HepG2 (cell line): ENCODE measurements at regions not wholly inside any gene's neighbourhood (a gene's known extent, or its start where the extent isn't known, plus 50 kb on each side); places are given as distances from the start of the nearest gene placed in this dataset.

Experiments
- ATAC-seq: fragments of 200-7000 bp; cut with Tn5 transposase; 3 replicates; pipeline ENCODE4 v1.9.1; 2020; ENCODE audit warnings: mild to moderate bottlenecking, moderate library complexity
- BruUV-seq: library from RNA; stranded (reverse); fragments of 400-500 nt; replicated peaks from 2 replicates; lab custom pipeline; 2021; lab: Mats Ljungman, UMichigan
- CTCF ChIA-PET: fragments of 300-600 bp; formaldehyde crosslinking; extraction: SDS; loops from one replicate; lab custom pipeline; 2021; ENCODE audit warnings: low total read pairs, inconsistent platforms, low intra/inter-chr PET ratio; lab: Yijun Ruan, JAX
- POLR2A ChIA-PET: fragments of 350-600 bp; sonication (Branson Sonifier 250); formaldehyde crosslinking; loops from one replicate; lab custom pipeline; 2020; ENCODE audit warnings: antibody characterized with exemption, inconsistent platforms; lab: Yijun Ruan, JAX
- DNase-seq: peaks from one replicate; pipeline ENCODE4 v3.0.0-alpha.2; 2015; ENCODE audit warnings: low spot score
- FAIRE-seq: peaks from 3 replicates; lab custom pipeline; 2011; peaks lifted over from hg19 to GRCh38; lab: Jason Lieb, UNC
- H2AFZ ChIP-seq: one replicate; pipeline ENCODE4 v1.6.1; 2011; ENCODE audit warnings: low read length, inconsistent platforms
- H3K27ac ChIP-seq: fragments of 300-600 bp; 3 replicates; pipeline ENCODE4 v1.8.0; 2011; ENCODE audit warnings: mixed run types, mild to moderate bottlenecking, mixed read lengths, low read length, inconsistent platforms; ENCODE audit not compliant: insufficient read depth; ENCODE audit errors: extremely low read length
- H3K27me3 ChIP-seq, 2 experiments: fragments of 200-600 bp in 1 of 2; 2 replicates in 1 of 2; 3 replicates in 1 of 2; pipeline versions ENCODE4 v1.6.0 to v1.8.0; 2011; ENCODE audit warnings: low read length in 2 of 2, mild to moderate bottlenecking in 2 of 2, moderate library complexity in 2 of 2, inconsistent platforms in 1 of 2; ENCODE audit not compliant: insufficient read depth in 2 of 2, control insufficient read depth in 1 of 2
- H3K36me3 ChIP-seq, 2 experiments: fragments of 200-600 bp in 1 of 2; replicated peaks in 1 of 2; 2 replicates in 1 of 2; 3 replicates in 1 of 2; pipeline versions ENCODE4 v1.5.1 to v1.8.0; 2011; ENCODE audit warnings: low read length in 2 of 2, inconsistent platforms in 1 of 2; ENCODE audit not compliant: insufficient read depth in 2 of 2, control insufficient read depth in 1 of 2
- H3K4me1 ChIP-seq: 2 replicates; pipeline ENCODE4 v1.5.1; 2012; ENCODE audit warnings: low read length, inconsistent platforms; ENCODE audit not compliant: insufficient read depth
- H3K4me2 ChIP-seq: 2 replicates; pipeline ENCODE4 v1.6.0; 2011; ENCODE audit warnings: low read depth, low read length, inconsistent platforms
- H3K4me3 ChIP-seq, 3 experiments: fragments of 200-600 bp in 1 of 3; sonication (generic), shearing (Covaris generic) in 1 of 3; replicated peaks in 1 of 3; 2 replicates each; pipeline ENCODE4 v1.5.1; 2011 to 2016; ENCODE audit warnings: low read length in 3 of 3, inconsistent platforms in 2 of 3, low read depth in 2 of 3, mild to moderate bottlenecking in 2 of 3, control low read depth in 1 of 3, mixed read lengths in 1 of 3; ENCODE audit not compliant: insufficient read depth in 1 of 3
- H3K79me2 ChIP-seq: one replicate; pipeline ENCODE4 v1.6.1; 2011; ENCODE audit warnings: low read length, inconsistent platforms; ENCODE audit not compliant: insufficient read depth
- H3K9ac ChIP-seq: 2 replicates; pipeline ENCODE4 v1.6.0; 2011; ENCODE audit warnings: mild to moderate bottlenecking, low read depth, low read length, inconsistent platforms; ENCODE audit not compliant: insufficient read depth
- H3K9me3 ChIP-seq: 2 replicates; pipeline ENCODE4 v1.5.1; 2012; ENCODE audit warnings: mild to moderate bottlenecking, low read length
- H4K20me1 ChIP-seq: 2 replicates; pipeline ENCODE4 v1.6.0; 2011; ENCODE audit warnings: inconsistent platforms, mild to moderate bottlenecking, low read length, moderate library complexity; ENCODE audit not compliant: insufficient read depth
- ATF7 ChIP-seq, 2 experiments: fragments of 450-650 bp in 1 of 2; sonication (generic) in 1 of 2; formaldehyde crosslinking in 1 of 2; IDR thresholded peaks; 2 replicates each; pipeline versions ENCODE4 v1.4.0 to v1.6.1; 2016 to 2020; ENCODE audit warnings: antibody characterized with exemption in 1 of 2, mild to moderate bottlenecking in 1 of 2, missing genetic modification reagents in 1 of 2
- ATM ChIP-seq: fragments of 450-650 bp; IDR thresholded peaks from 2 replicates; pipeline ENCODE4 v1.7.1; 2017; ENCODE audit warnings: mild to moderate bottlenecking, borderline replicate concordance
- CREBL2 ChIP-seq: sonication (generic); formaldehyde crosslinking; IDR thresholded peaks from 2 replicates; pipeline ENCODE4 v1.8.1; 2023; ENCODE audit warnings: missing genetic modification reagents, mild to moderate bottlenecking, borderline replicate concordance
- DMTF1 ChIP-seq: sonication (generic); formaldehyde crosslinking; IDR thresholded peaks from 2 replicates; pipeline ENCODE4 v1.4.0; 2020; ENCODE audit warnings: mild to moderate bottlenecking, missing genetic modification reagents
- HMGXB4 ChIP-seq, 2 experiments: sonication (generic) in 1 of 2; formaldehyde crosslinking in 1 of 2; IDR thresholded peaks; 2 replicates each; pipeline versions ENCODE4 v1.4.0 to v1.6.1; 2018 to 2020; ENCODE audit warnings: missing genetic modification reagents in 2 of 2, borderline replicate concordance in 1 of 2, low read depth in 1 of 2, mild to moderate bottlenecking in 1 of 2, missing biosample characterization in 1 of 2
- NR2F2 ChIP-seq: IDR thresholded peaks from 2 replicates; pipeline ENCODE4 v1.6.1; 2012; ENCODE audit warnings: low read depth, inconsistent platforms, borderline replicate concordance
- RFXANK ChIP-seq: IDR thresholded peaks from 2 replicates; pipeline ENCODE4 v1.6.1; 2016
- SRSF1 ChIP-seq: fragments of 200-400 bp; formaldehyde crosslinking; optimal IDR thresholded peaks from 2 replicates; pipeline ENCODE3; 2017; ENCODE audit warnings: mild to moderate bottlenecking, low read depth, low read length, moderate library complexity
- THAP8 ChIP-seq: sonication (generic); formaldehyde crosslinking; IDR thresholded peaks from 2 replicates; pipeline ENCODE4 v1.5.1; 2020; ENCODE audit warnings: missing genetic modification reagents, mild to moderate bottlenecking, borderline replicate concordance
- TRIM24 ChIP-seq: sonication (generic); formaldehyde crosslinking; IDR thresholded peaks from 2 replicates; pipeline ENCODE4 v1.8.0; 2022; ENCODE audit warnings: mild to moderate bottlenecking, missing genetic modification reagents
- ZBTB38 ChIP-seq: sonication (generic); formaldehyde crosslinking; IDR thresholded peaks from 2 replicates; pipeline ENCODE4 v1.5.1; 2020; ENCODE audit warnings: mild to moderate bottlenecking, missing genetic modification reagents
- WGBS: methylation state at CpG from one replicate; pipeline ENCODE4 v1.1.6; 2017; ENCODE audit warnings: low lambda C conversion rate; 5-methylcytosine and 5-hydroxymethylcytosine counted together
- in situ Hi-C: cut with HindIII; loops from 2 replicates; pipeline ENCODE4 v1.10.0; 2017; ENCODE audit warnings: low pct_unique_long_range_greater_than_20kb; ENCODE audit not compliant: extremely low pct_ligation_motif_present
- intact Hi-C: fragments of 100-400 bp; cut with micrococcal nuclease; formaldehyde crosslinking; loops from one replicate; pipeline ENCODE4 v1.10.0; 2022; ENCODE audit not compliant: unreplicated experiment

- H3K27ac ChIP-seq = no peak overlapping the region
- H3K9me3 ChIP-seq = no peaks in the 10 kb centered on the region
- no peak overlapping the region for H2AFZ ChIP-seq
- CTCF ChIA-PET = no interaction called here
- H3K27me3 ChIP-seq = no peaks in the 10 kb centered on the region
- in situ Hi-C loops (no loop called here), intact Hi-C loops (no loop called here)
- H3K4me1 ChIP-seq = no peaks in the 10 kb centered on the region
- TF ChIP-seq ATF7 (IDR thresholded peaks at IDR 0.05) (no peak), ATF7 (CRISPR knock-in tag; IDR thresholded peaks at IDR 0.05) (no peak), ZBTB38 (CRISPR knock-in tag) (no peak), SRSF1 (no peak), ATM (no peak)
- H4K20me1 ChIP-seq = no peaks in the 10 kb centered on the region
- no TSS peak for BruUV-seq
- DNase-seq (no peak), ATAC-seq (no peak), FAIRE-seq (no peak)
- no peak overlapping the region for H3K4me3 ChIP-seq
- POLR2A ChIA-PET = no interaction called here
- no peak overlapping the region for H3K4me2 ChIP-seq
- WGBS = 0% methylated on average over 3 of the region's 3 CpGs
- H3K79me2 ChIP-seq = no peaks in the 10 kb centered on the region
- no peak overlapping the region for H3K9ac ChIP-seq
- H3K36me3 ChIP-seq = no peaks in the 10 kb centered on the region
Observed at GRCh38 chr3:18864933-18865731, 283.2 kb upstream of the KCNH8 start.

- WGBS = 2% methylated on average over 2 of the region's 2 CpGs
- H3K27ac ChIP-seq = no peak overlapping the region
- H3K4me2 ChIP-seq = no peak overlapping the region
- H3K4me1 ChIP-seq = no peaks in the 10 kb centered on the region
- POLR2A ChIA-PET = no interaction called here
- no peaks in the 10 kb centered on the region for H3K36me3 ChIP-seq
- H2AFZ ChIP-seq = no peak overlapping the region
- no peak for ATAC-seq
- H4K20me1 ChIP-seq = no peaks in the 10 kb centered on the region
- DNase-seq = no peak
- in situ Hi-C loops (no loop called here), intact Hi-C loops (no loop called here)
- H3K9ac ChIP-seq = no peak overlapping the region
- H3K9me3 ChIP-seq = no peaks in the 10 kb centered on the region
- H3K27me3 ChIP-seq = no peaks in the 10 kb centered on the region
- CTCF ChIA-PET = no interaction called here
- BruUV-seq = no TSS peak
- H3K4me3 ChIP-seq = no peak overlapping the region
- H3K79me2 ChIP-seq = no peaks in the 10 kb centered on the region
- FAIRE-seq = no peak
- no peak for TF ChIP-seq CREBL2 (CRISPR knock-in tag)
- TF ChIP-seq ATF7 (IDR thresholded peaks at IDR 0.05) = peak; percentile 82
- no peak for TF ChIP-seq ATF7 (CRISPR knock-in tag; IDR thresholded peaks at IDR 0.05)
- no peak for TF ChIP-seq RFXANK
- TF ChIP-seq THAP8 (CRISPR knock-in tag) = no peak
- TF ChIP-seq NR2F2 = no peak
- TF ChIP-seq TRIM24 (CRISPR knock-in tag) = no peak
- no peak for TF ChIP-seq DMTF1
- TF ChIP-seq HMGXB4 (CRISPR knock-in tag; IDR thresholded peaks at IDR 0.05; ENCODE audit: borderline replicate concordance in 1 of 2, low read depth in 1 of 2) = no peak
Observed at GRCh38 chr3:18862077-18862476, 286.2 kb upstream of the KCNH8 start.
